Neural progenitor cell (in vitro differentiated cells): ENCODE measurements at regions not wholly inside any gene's neighbourhood (a gene's known extent, or its start where the extent isn't known, plus 50 kb on each side); places are given as distances from the start of the nearest gene placed in this dataset.

ENCODE experiments used
- EZH2phosphoT487 ChIP-seq: fragments of 200-600 bp; sonication (generic); IDR thresholded peaks from 2 replicates; pipeline ENCODE4 v1.6.1; 2017; ENCODE audit warnings: antibody characterized with exemption
- TF ChIP-seq, protein P1 (sequence below): fragments of 200-600 bp; sonication (generic); IDR thresholded peaks from 2 replicates; pipeline ENCODE4 v1.5.1; 2017; ENCODE audit warnings: antibody characterized with exemption, mild to moderate bottlenecking

GRCh38 chr2:79393806-79394484 lies 118.9 kb upstream of the CTNNA2 start:
- TF ChIP-seq, protein P1, sequence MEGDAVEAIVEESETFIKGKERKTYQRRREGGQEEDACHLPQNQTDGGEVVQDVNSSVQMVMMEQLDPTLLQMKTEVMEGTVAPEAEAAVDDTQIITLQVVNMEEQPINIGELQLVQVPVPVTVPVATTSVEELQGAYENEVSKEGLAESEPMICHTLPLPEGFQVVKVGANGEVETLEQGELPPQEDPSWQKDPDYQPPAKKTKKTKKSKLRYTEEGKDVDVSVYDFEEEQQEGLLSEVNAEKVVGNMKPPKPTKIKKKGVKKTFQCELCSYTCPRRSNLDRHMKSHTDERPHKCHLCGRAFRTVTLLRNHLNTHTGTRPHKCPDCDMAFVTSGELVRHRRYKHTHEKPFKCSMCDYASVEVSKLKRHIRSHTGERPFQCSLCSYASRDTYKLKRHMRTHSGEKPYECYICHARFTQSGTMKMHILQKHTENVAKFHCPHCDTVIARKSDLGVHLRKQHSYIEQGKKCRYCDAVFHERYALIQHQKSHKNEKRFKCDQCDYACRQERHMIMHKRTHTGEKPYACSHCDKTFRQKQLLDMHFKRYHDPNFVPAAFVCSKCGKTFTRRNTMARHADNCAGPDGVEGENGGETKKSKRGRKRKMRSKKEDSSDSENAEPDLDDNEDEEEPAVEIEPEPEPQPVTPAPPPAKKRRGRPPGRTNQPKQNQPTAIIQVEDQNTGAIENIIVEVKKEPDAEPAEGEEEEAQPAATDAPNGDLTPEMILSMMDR, result peak; percentile 20
- TF ChIP-seq EZH2phosphoT487, result no peak
